ENCODE measurements at regions not wholly inside any gene's neighbourhood (a gene's known extent, or its start where the extent isn't known, plus 50 kb on each side); places are given as distances from the start of the nearest gene placed in this dataset.

DNA sequence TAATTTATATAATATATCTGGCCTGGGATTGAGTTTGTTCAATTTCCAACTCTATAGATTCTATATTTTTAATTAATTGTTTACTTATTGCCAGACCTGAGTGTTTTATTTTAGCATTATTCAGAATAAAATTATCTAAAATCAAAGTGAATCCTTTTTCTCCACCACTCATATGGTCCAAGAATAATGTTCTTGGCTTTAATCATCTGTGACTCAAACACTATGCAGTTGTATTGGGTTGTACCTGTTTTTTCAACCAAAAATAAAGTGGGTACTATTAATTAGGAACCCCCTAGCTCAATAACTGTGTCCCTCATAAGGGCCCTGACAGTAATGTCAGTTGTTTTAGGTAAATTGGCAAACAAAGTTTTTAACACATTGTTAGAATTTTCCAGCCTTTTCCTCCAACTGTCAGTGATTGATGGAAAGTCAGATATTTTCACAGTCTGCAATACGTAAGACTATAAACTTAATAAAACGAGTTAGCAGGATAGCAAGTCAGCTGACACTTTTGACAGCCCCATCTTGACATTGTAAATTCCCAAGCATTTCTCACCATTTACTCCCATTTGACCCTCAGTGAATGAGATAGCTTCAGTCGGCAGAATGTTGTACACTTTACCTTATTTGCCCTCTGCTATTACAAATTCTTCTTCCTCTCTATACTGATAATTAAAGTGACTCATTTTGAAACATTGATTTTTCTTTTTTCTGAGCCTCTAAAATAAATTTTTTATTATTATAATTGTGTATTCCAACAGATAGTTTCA is 587.4 kb downstream of the METTL4 start:
- no peak for DNase-seq

DNA sequence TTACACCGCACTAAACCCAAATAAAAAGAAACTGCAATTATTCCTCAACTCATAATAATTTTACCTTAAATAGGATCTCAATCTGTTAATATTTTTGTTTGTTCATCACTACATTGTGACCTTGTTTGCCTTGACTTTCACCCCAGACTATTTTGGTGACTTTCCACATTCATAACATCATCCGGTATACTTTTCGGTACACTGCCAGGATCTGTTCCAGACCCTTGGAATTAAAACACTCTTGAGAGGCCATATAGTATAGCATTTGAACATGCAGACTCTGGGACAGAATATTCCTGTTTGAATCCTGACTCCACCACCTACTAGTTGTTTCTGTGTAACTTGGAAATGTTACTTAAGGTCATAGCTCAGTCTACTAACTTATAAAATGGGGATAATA is 577.4 kb downstream of the METTL4 start:
- no peak for DNase-seq

DNA sequence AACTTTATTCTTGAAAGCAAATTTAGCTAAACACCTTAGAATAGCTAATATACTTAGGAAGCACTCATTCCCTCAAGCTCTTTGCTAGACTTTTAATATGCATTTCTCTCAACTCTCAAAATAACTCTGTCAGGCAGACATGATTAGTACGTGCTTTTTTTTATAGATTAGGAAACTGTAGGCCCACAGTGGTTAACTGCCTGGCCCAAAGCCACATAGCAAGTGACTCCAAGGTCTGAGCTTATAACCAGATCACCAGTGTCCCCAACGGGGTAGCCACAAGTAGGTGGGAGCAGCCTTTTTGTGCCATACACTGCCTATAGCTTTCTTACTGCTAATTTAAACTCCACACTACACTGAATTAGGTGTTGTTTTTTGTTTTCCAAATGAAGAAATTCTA is 576.8 kb downstream of the METTL4 start:
- DNase-seq: no peak

DNA sequence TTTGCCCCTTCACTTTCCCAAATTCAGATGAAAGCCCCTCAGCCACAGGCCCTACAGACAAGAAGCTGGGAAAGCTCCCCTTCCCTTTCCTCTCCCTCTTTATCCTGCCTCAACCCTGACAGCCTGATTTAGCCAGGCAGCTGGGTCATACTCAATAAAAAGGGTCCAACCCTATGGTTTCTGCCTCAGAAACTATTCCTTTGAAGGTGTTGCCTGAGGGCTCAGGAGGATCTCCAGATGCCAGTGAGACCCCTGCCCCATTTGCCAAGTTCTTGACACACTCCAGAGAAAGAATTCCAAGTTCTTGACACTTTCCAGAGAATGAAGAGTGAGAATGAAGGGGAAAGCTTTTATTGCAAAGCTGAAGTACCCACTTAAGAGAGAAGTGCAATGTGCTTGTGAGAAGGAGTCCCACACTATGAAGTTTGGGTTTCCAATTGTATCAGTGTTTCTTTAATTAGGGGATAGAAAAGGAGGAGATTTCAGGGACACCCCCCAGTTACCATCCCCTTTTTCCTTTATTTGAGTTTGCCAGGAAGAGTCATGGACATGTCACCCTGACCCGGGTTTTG is 576.2 kb downstream of the METTL4 start:
- DNase-seq: no peak

DNA sequence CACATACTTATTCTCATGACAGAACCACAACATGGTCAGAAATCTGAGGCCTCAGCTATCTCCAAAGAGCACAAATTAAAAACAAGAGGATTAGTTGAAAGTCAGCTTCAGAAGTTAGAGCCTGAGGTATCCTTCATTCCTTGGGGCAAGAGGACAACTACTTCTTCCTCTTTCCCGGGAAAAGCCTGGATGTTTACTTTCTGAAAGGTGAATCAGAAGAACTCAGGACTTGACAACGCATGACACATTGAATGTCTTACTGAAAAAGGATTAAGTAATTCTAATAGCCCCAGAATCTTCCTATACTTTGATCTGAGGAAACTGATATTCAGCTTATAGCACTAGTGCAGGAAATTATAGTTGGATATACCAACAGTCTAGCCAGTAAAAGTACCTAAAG is 573.2 kb downstream of the METTL4 start:
- DNase-seq: no peak

DNA sequence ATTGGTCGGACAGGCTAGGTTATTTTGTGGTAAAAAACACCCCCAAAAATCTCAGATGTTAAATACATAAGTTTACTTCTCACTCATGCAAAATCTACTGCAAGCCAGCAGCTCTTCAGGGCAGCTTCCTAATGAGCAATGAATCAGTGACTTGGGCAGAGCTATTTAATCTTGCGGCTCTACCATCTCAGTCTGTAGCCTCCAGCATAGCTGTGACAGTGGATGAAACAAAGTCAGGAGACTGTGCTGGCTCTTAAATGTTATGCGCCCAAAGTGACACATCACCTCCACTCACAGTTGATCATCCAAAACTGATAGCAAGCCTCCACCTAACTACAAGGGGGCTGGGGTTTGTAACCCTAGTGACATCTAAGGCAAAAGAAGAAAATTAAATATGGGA is 571.9 kb downstream of the METTL4 start:
- no peak for DNase-seq

DNA sequence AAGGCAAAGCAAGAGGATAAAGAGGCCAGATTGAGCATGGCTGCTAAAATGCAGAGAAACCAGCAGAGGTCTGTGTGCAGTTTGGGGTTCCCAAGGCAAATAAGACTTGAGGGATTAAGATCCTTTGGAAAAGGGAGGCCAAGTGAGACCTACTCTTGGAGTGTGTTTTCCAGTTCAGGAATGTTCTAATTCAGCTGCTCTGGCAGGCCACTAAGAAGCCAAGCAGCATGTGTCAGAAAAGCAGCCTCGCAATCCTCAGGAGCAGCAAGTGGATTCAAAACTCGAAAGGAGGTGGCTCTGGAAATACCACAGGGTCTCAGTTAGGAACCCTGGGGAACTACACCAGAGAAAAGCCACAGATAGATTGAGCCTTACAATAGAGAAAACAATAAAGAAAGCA is 569.2 kb downstream of the METTL4 start:
- DNase-seq: no peak

DNA sequence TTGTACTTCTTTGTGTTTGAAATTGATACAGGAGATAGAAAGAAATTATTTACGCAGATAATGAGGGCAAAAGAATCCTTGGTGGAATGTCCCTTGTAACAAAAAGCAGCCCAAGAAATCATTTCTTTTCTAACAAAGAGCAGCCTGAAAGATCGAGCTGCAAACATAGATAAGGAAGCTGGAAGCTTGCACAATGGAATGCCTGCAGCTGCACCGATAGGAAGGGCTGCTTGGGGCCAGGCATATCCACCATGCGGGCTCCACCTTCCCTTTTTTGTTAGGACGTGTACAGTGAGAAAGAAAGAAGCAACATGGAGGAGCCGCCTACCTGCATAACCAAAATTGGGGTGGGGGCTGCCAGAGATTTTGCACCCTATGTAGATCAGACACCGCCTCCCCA is 568.7 kb downstream of the METTL4 start:
- DNase-seq: no peak

DNA sequence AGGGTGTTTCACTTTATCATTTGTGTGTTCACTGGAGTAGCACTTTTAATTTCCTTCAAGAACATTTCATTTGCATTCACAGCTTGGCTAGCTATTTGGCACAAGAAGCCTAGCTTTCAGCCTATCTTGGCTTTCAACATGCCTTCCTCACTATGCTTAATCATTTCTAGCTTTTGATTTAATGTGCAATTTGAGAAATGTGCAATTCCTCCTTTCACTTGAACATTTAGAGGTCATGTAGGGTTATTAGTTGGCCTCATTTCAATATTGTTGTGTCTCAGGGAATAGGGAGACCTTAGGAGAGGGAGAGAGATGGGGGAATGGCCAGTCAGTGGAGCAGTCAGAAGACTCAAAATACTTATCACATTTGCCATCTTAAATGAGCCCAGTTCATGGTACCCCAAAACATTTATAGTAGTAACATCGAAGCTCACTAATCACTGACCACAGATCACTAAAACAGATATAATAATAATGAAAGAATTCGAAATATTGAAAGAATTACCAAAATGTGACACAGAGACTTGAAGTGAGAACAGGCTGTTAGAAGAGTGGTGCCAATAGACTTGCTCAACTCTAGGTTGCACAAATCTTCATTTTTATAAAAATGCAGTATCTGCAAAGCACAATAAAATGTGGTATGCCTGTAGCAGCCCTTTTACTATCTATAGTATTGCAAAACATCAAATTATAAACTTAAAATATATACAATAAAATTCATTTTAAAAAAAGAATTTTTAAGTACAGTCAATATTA is 561.2 kb downstream of the METTL4 start:
- no peak for DNase-seq

DNA sequence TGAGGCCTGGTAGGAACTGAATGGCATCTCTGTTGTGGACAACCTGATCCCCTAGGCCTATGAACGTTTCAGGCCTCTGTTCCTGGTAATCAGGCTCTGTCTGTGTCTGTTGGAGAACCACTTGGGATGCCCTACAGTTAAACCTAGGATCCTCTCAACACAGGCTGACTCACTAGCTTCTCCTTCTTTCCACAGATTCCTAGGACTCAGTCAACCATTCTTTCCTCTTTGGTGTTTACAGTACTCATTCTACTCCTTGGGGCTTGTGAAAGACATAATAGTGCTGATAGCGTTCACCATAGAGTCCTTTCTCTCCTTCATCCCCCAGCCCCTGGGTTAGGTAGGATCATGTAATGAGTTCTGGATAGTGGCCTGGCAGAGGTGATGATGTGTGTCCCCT is 544.3 kb downstream of the METTL4 start:
- no peak for DNase-seq

DNA sequence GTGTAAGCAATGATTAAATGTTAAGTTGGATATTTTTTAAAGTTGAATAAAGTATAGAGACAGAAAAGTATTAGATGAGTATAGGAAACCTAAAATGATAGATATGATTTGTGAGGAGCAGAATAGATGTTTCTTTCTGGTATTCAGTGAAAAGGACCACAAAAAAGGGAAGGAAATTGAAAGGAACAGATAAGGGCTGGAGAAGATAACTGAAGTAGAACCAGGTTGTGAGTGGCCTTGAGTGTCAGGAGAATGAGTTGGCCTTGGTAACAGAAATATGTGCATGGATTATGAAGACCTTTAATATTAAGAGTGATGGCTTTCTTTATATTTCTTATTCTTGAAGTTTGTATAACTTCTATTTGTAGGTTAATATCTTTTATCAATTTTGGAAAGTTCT is 543.5 kb downstream of the METTL4 start:
- no peak for DNase-seq

DNA sequence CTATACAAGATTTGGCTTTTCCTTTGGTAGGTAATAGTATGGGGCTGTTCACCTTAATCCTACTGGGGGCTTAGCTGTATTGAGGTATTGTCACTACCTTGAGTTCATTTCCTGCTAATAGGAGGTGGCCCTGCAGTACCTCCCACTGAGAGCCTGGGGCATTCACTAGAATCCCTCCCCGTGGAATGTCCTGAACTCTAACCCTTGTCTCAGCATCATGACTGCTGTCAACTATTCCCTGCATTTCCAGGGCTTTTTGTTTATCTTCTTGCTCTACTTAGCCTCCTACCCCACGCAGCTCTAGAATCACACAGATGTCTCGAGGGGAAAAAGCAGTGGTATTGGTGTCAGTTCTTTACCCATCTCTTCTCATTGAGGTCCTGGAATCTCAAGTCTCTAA is 542.3 kb downstream of the METTL4 start:
- DNase-seq: no peak

DNA sequence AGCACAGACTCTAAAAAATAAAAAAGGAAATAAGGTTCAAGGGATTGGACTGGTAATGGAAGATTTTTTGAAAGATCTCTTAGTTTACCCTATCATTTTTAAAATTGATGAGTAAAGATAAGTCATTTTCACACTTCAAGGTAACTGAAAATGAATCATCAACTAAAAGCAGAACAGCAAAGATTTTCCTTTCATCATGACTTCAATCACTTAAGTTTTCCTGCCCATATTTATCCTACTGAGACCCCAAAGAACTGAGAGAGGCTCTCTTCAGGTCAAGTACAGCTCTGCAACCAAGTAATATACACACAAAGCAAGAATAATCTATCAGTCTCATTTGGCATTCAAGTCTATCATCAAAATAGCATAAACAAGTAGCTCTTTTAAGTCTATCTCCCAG is 540.7 kb downstream of the METTL4 start:
- DNase-seq: no peak

DNA sequence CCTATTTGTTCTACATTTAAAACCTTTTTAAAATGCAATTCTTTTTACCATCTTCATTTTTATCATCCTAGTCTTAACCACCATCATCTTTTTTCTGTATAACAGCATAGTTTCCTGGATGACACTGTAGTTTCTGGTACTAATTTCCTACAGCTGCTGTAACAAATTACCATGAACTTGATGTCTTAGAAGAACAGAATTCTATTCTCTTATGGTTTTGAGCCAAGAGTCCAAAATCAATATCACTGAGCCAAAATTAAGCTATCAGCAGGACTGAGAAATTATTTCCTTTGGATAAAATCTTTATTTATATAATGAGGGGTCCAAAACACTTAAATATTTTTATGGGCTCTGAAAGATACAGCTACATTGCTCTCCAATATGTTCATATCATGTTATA is 539.3 kb downstream of the METTL4 start:
- no peak for DNase-seq

DNA sequence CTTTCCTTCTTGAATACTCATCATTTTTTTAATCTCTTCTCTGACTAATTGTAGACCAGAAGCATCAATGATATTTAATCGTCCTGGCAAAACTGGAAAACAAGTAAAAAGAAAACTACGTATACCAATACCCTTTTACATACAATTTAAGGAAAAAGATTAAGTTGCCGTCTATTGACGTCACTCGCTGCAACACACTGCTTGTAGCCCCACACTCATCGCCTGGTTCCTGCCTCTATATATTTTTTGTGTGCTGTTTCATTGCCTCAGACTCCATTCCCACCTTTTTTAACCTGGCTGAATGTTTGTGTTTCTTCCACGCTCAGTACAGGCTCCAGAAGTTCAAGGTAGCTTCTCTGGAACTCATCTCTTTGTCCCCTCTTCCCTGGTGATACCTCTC is 536.2 kb downstream of the METTL4 start:
- no peak for DNase-seq

DNA sequence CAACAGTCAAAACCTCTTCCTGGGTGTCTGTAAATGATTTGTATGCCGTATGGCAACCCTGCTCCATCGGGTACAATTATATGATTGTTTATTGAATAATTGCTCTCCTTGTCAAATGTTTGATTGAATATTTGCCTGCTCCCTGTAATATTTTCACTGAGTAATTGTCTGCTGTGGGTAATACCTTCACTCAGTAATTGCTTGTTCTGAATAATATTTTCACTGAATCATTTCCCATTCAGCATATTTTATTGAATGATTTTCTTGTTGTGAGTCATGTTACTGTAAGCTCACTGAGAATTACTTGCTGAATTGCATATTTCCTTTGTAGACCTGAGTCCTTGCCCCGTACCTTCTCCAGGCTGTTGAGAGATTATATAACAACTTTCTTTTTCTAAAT is 535.2 kb downstream of the METTL4 start:
- no peak for DNase-seq

DNA sequence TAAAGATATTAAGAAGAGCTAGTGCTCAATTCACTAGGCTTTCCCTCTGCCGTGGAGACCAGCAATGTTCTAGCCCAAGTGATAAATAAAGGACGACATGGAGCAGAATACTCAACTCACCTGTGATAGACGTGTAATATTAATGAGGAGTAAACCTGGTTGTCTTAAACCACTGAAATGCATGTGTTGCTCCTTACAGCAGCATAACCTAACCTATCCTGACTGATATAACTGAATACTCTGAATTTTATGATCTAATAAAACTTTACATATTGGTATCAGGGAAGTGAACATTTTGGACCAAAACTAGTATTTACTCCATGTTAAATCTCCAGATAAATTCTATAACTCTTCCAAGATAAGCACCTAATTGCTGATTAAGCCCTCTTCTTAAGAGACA is 531.0 kb downstream of the METTL4 start:
- no peak for DNase-seq

DNA sequence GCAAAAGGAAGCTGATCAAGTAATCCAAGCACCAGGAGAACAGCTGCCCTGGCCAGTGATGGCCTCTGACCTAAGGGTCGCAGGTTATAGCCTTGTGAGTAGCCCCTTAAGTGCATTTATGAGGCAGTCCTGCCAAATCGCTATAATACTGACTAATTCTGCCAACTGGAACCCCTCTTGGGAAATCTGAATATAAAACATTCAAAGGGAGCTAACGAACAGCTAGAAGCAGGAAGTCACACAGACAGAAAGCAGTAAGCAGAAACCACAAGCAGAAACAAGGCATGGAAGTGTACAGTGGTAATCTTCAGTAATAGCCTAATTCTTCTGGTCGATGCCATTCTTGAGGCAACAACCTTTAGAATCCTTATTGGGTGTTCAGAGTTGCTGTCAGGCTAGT is 521.3 kb downstream of the METTL4 start:
- no peak for DNase-seq

DNA sequence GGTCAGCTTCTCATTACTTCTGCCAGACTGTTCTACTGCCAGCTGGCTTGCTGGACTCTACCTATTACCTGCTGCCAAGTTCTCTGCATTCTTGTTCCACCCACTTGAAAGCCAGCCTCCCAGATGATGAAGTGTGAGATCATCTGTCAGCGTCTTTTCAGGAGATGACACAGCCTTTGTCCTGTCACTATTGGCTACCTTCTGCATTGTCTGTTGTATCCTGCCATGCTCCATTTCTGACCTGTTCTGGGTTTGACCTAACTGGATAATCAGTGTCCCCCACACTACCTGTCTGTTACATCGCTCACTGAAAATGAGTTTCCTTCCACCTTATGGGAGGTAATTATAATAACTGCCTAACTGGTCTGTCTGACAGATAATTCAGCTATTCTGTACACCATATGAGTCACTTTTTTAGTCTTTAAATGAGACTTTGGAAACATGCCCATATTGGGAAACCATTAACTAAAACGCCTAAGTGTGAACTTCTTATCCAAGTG is 520.6 kb downstream of the METTL4 start:
- no peak for DNase-seq

DNA sequence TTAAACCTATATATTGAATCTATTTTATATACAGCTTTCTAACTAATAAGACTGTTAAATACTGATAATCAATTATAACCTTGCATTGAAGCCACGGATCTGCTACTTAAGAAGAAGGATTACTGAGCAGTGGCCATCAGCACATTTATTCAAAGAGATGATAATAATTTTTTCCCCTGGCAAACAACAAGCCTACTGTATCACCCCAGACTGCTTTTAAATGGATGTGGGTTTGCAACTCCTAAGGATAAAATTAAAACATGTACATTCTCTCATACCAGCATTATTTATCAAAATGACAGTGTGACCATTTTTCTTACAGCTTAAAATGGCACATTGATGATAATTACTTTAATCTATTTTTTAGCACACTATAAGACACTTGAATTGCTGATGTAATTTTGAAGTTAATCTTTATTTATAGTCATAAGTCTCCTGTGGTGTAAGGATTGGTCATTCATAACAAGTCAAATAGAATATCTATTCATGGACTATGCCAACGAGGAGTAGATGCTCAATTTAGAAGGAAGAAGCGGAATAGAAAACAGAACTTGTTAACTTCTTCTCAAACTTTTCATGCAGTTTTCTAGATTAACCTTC is 517.7 kb downstream of the METTL4 start:
- DNase-seq: no peak

DNA sequence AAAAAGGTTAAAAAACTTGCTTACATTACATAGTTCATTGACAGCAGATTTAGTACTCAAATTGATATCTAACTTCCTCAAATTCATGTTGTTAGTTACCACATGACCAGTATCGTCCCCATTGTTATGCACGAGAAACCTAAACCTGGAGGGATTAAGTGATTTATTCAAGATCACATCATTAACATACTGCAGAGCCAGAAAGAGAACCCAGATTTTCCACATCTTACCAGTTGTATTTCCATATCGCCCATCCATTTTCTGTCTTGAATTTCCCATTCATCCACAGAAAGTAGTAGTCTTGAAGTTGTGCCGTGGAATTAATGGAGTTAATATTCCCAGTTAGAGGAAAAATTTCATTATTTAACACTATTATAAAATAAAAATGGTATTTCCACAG is 512.0 kb downstream of the METTL4 start:
- DNase-seq: no peak

DNA sequence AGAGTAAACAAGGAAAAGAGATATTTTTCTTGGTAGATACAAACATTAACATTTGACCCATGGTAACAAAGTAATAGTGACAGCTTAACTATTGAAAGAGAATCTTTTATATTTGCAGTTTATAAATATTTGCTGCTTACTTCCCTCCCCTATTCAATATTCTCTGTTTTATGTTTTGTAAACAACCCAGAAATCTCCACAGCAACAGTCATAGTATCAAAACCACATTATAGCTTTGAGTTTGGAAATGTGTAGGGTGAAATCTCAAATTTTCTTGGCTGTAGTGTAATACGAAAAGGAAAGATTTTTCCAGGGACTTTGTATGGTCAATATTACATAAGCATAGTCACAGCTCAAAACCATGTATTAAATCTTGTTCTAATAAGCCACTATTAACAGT is 511.2 kb downstream of the METTL4 start:
- DNase-seq: no peak

DNA sequence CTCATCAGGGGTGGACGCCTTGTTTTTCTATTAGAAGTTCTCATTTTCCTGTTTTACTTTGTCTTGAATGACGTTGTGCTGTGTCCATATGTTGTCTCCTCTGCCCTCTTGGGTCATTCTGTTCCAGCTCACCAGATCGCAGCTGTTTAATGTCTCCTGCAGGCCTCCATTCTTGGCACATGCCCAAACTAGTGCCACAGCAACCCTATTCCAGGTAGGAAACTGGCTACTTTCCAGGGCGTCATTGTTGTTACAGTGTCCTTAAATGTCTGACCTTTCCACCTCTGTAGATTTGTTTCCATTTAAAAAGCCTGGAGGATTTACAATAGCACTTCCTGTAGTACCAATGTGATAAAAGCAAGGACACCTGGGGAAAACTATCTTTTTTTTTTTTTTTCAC is 500.7 kb downstream of the METTL4 start:
- DNase-seq: no peak

DNA sequence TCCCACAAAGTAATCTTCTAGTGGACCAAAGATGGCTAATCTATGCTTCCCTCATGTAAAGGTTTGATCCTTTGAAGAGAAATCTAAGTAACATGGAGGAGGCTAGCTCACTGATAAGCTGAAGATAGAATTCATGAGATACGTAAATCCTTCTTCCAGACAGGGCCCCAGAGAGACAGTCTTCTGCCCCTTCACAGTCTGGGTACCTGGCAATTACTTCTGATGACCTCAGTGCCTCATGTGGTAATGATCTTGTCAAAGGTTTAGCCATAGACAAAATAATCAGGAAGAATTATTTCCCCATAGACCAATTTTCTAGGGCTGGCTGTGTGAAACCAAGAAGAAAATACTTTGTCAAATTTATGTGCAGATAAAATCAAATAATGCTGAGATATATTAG is 495.8 kb downstream of the METTL4 start:
- DNase-seq: no peak

All from retina (tissue), 1 donor.